K562 (cell line): ENCODE measurements at regions not wholly inside any gene's neighbourhood (a gene's known extent, or its start where the extent isn't known, plus 50 kb on each side); places are given as distances from the start of the nearest gene placed in this dataset.

Experiments used
- ATAC-seq: fragments of 200-7000 bp; cut with Tn5 transposase; 3 replicates; pipeline ENCODE4 v1.9.1; 2020; ENCODE audit warnings: moderate library complexity
- BruUV-seq: library from RNA; stranded (reverse); fragments of 400-500 nt; replicated peaks from 2 replicates; lab custom pipeline; 2021; lab: Mats Ljungman, UMichigan
- CTCF ChIA-PET: fragments of 300-600 bp; formaldehyde crosslinking; extraction: SDS; loops from one replicate; lab custom pipeline; 2021; ENCODE audit warnings: low intra/inter-chr PET ratio; lab: Yijun Ruan, JAX
- POLR2A ChIA-PET: fragments of 300-600, 350-650 bp; sonication (Branson Sonifier 250); formaldehyde crosslinking; extraction: SDS; loops from one replicate; lab custom pipeline; 2021; ENCODE audit warnings: antibody characterized with exemption, inconsistent platforms; lab: Yijun Ruan, JAX
- DNase-seq, 4 experiments: peaks; one replicate each; pipeline versions ENCODE4 v3.0.0 to v3.0.0-alpha.2; 2011 to 2018; ENCODE audit warnings: low spot score in 3 of 4, mixed read lengths in 3 of 4; ENCODE audit errors: extremely low read depth in 1 of 4
- FAIRE-seq: peaks from 2 replicates; lab custom pipeline; 2011; peaks lifted over from hg19 to GRCh38; lab: Jason Lieb, UNC
- H2AFZ ChIP-seq: 2 replicates; pipeline ENCODE4 v1.6.0; 2011; ENCODE audit warnings: low read depth, low read length, control low read depth, inconsistent platforms
- H3K27ac ChIP-seq: fragments of 200-600 bp; 3 replicates; pipeline ENCODE4 v1.8.0; 2011; ENCODE audit warnings: low read depth, mild to moderate bottlenecking, control low read depth, inconsistent platforms, low read length, moderate library complexity, mixed read lengths; ENCODE audit errors: extremely low read depth
- H3K27me3 ChIP-seq, 2 experiments: fragments of 300-600 bp in 1 of 2; 2 replicates in 1 of 2; 3 replicates in 1 of 2; pipeline versions ENCODE4 v1.6.0 to v1.8.0; 2011; ENCODE audit warnings: inconsistent platforms in 2 of 2, low read length in 2 of 2, mild to moderate bottlenecking in 1 of 2, mixed read lengths in 1 of 2, moderate library complexity in 1 of 2; ENCODE audit not compliant: control insufficient read depth in 2 of 2, insufficient read depth in 2 of 2
- H3K36me3 ChIP-seq: fragments of 300-600 bp; 3 replicates; pipeline ENCODE4 v1.8.0; 2011; ENCODE audit warnings: mild to moderate bottlenecking, low read length, inconsistent platforms; ENCODE audit not compliant: control insufficient read depth, insufficient read depth
- H3K4me1 ChIP-seq, 2 experiments: fragments of 200-600 bp in 1 of 2; replicated peaks in 1 of 2; 2 replicates in 1 of 2; 3 replicates in 1 of 2; pipeline versions ENCODE4 v1.5.1 to v1.8.0; 2011; ENCODE audit warnings: inconsistent platforms in 2 of 2, low read length in 2 of 2, mild to moderate bottlenecking in 1 of 2, mixed read lengths in 1 of 2, moderate library complexity in 1 of 2; ENCODE audit not compliant: control insufficient read depth in 2 of 2, insufficient read depth in 2 of 2
- H3K4me2 ChIP-seq: 2 replicates; pipeline ENCODE4 v1.6.1; 2011; ENCODE audit warnings: low read length, control low read depth, inconsistent platforms, mixed read lengths; ENCODE audit not compliant: insufficient read depth
- H3K4me3 ChIP-seq: fragments of 200-600 bp; sonication (generic), shearing (Covaris generic); 2 replicates; pipeline ENCODE4 v1.5.1; 2016; ENCODE audit warnings: control low read depth, inconsistent platforms
- H3K79me2 ChIP-seq: fragments of 200-600 bp; 3 replicates; pipeline ENCODE4 v1.8.0; 2011; ENCODE audit warnings: low read length, inconsistent platforms; ENCODE audit not compliant: control insufficient read depth, insufficient read depth
- H3K9ac ChIP-seq, 2 experiments: 2 replicates each; pipeline versions ENCODE4 v1.6.0 to v1.6.1; 2011; ENCODE audit warnings: low read depth in 2 of 2, low read length in 2 of 2, control low read depth in 1 of 2, inconsistent platforms in 1 of 2, mild to moderate bottlenecking in 1 of 2, mixed read lengths in 1 of 2; ENCODE audit not compliant: insufficient read depth in 1 of 2
- H3K9me1 ChIP-seq: one replicate; pipeline ENCODE4 v1.6.0; 2011; ENCODE audit warnings: inconsistent platforms, mild to moderate bottlenecking, low read length, moderate library complexity; ENCODE audit not compliant: control insufficient read depth, insufficient read depth
- H3K9me3 ChIP-seq: replicated peaks from 2 replicates; pipeline ENCODE4 v1.5.1; 2011; ENCODE audit warnings: low read depth, low read length, inconsistent platforms; ENCODE audit not compliant: control insufficient read depth, insufficient read depth
- H4K20me1 ChIP-seq: replicated peaks from 2 replicates; pipeline ENCODE4 v1.6.1; 2011; ENCODE audit warnings: low read length, inconsistent platforms, mixed read lengths; ENCODE audit not compliant: control insufficient read depth, insufficient read depth
- MBD2 ChIP-seq: sonication (generic); IDR thresholded peaks from 2 replicates; pipeline ENCODE4 v1.6.1; 2016; ENCODE audit warnings: low read depth, borderline replicate concordance
- POLR2AphosphoS5 ChIP-seq: IDR thresholded peaks from 2 replicates; pipeline ENCODE4 v1.6.1; 2011; ENCODE audit warnings: mild to moderate bottlenecking, low read depth, low read length, moderate library complexity; ENCODE audit not compliant: control insufficient read depth, insufficient read depth
- ZNF140 ChIP-seq: fragments of 250-450 bp; sonication (Bioruptor Pico); IDR thresholded peaks from 2 replicates; pipeline ENCODE4 v1.8.0; 2021; ENCODE audit warnings: moderate library complexity, mild to moderate bottlenecking, inconsistent platforms
- ZNF717 ChIP-seq: fragments of 250-450 bp; sonication (Bioruptor Pico); IDR thresholded peaks from 2 replicates; pipeline ENCODE4 v1.5.0; 2021
- in situ Hi-C: fragments of 300-500 bp; cut with MboI; formaldehyde crosslinking; loops from 4 replicates; pipeline ENCODE4 v1.15.0; 2018; ENCODE audit warnings: inconsistent platforms, mixed read lengths
- intact Hi-C: fragments of 100-400 bp; cut with micrococcal nuclease; formaldehyde crosslinking; loops from 2 replicates; pipeline ENCODE4 v1.14.2; 2022
- TF ChIP-seq, protein P1 (sequence below), 3 experiments: fragments of 200-800 bp in 1 of 3; fragments of 250-450 bp in 1 of 3; fragments of 450-650 bp in 1 of 3; sonication (Bioruptor Pico) in 1 of 3; sonication (Bioruptor generic) in 1 of 3; formaldehyde crosslinking in 1 of 3; IDR thresholded peaks; 2 replicates each; pipeline versions ENCODE4 v1.6.1 to v1.8.0; 2016 to 2022; ENCODE audit warnings: mild to moderate bottlenecking in 2 of 3, missing genetic modification characterization in 2 of 3, missing compliant biosample characterization in 1 of 3, moderate library complexity in 1 of 3

DNA sequence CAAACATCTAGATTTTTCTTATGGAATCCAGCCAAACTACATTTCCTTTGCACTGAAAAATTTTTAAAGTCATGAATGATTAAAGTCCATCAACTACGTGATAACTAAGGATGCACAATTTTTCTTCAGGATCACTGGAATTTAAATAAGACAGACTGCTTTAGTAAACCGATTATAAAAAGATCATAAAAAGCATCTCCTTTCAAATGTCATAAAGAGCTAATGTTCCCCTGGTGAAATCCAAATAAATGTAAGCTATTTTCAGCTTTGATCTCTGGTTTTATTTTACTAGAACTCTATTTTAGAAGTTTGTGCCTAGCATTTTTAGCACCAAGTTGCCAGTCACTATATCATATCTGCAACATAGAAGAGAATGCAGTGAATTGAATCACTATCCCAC is 460.8 kb downstream of the RFC3 start (continued):
- TF ChIP-seq ZNF717 (CRISPR knock-in tag): no peak
- TF ChIP-seq, protein P1, sequence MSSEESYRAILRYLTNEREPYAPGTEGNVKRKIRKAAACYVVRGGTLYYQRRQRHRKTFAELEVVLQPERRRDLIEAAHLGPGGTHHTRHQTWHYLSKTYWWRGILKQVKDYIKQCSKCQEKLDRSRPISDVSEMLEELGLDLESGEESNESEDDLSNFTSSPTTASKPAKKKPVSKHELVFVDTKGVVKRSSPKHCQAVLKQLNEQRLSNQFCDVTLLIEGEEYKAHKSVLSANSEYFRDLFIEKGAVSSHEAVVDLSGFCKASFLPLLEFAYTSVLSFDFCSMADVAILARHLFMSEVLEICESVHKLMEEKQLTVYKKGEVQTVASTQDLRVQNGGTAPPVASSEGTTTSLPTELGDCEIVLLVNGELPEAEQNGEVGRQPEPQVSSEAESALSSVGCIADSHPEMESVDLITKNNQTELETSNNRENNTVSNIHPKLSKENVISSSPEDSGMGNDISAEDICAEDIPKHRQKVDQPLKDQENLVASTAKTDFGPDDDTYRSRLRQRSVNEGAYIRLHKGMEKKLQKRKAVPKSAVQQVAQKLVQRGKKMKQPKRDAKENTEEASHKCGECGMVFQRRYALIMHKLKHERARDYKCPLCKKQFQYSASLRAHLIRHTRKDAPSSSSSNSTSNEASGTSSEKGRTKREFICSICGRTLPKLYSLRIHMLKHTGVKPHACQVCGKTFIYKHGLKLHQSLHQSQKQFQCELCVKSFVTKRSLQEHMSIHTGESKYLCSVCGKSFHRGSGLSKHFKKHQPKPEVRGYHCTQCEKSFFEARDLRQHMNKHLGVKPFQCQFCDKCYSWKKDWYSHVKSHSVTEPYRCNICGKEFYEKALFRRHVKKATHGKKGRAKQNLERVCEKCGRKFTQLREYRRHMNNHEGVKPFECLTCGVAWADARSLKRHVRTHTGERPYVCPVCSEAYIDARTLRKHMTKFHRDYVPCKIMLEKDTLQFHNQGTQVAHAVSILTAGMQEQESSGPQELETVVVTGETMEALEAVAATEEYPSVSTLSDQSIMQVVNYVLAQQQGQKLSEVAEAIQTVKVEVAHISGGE (CRISPR knock-in tag; IDR thresholded peaks at IDR 0.05): no peak

- in situ Hi-C loops: no loop called here
- Histone ChIP-seq H3K4me2 (no peak overlapping the region), H3K27ac (no peak overlapping the region), H3K4me1 (no peaks in the 10 kb centered on the region), H3K9me3 (no peaks in the 10 kb centered on the region), H4K20me1 (no peaks in the 10 kb centered on the region), H3K27me3 (no peaks in the 10 kb centered on the region), H2AFZ (no peak overlapping the region), H3K79me2 (no peaks in the 10 kb centered on the region), H3K9me1 (no peaks in the 10 kb centered on the region), H3K4me3 (no peak overlapping the region), H3K36me3 (no peaks in the 10 kb centered on the region), H3K9ac (no peak overlapping the region)
- ChIA-PET POLR2A (no interaction called here), CTCF (no interaction called here)
- TF ChIP-seq ZNF140 (CRISPR knock-in tag) (no peak), MBD2 (no peak), POLR2AphosphoS5 (no peak)
- intact Hi-C loops: no loop called here
- FAIRE-seq (no peak), ATAC-seq (no peak), DNase-seq (no peak)
- no TSS peak for BruUV-seq
Measured at GRCh38 chr13:34290661-34291060, 472.7 kb downstream of the RFC3 start.
